Caco-2 (cell line): ENCODE measurements at regions not wholly inside any gene's neighbourhood (a gene's known extent, or its start where the extent isn't known, plus 50 kb on each side); places are given as distances from the start of the nearest gene placed in this dataset.

Source experiments
- BruUV-seq: library from RNA; stranded (reverse); fragments of 400-500 nt; replicated peaks from 2 replicates; lab custom pipeline; 2021; lab: Mats Ljungman, UMichigan
- CTCF ChIA-PET: fragments of 300-600 bp; sonication (Branson Sonifier 250); formaldehyde crosslinking; loops from one replicate; lab custom pipeline; 2022; ENCODE audit warnings: antibody characterized with exemption; lab: Charles Lee
- POLR2A ChIA-PET: fragments of 300-600 bp; sonication (Branson Sonifier 250); formaldehyde crosslinking; loops from one replicate; lab custom pipeline; 2022; ENCODE audit warnings: antibody characterized with exemption; lab: Charles Lee
- DNase-seq, 2 experiments: peaks; one replicate each; pipeline versions ENCODE4 v3.0.0 to v3.0.0-alpha.2; 2020 to 2022
- H3K27me3 ChIP-seq: replicated peaks from 2 replicates; pipeline ENCODE4 v1.6.0; 2011; ENCODE audit warnings: low read length; ENCODE audit not compliant: control insufficient read depth, insufficient read depth
- H3K36me3 ChIP-seq: 2 replicates; pipeline ENCODE4 v1.5.1; 2011; ENCODE audit warnings: low read length; ENCODE audit not compliant: control insufficient read depth, insufficient read depth
- H3K4me1 ChIP-seq: fragments of 250-450 bp; sonication (Bioruptor Pico); 2 replicates; pipeline ENCODE4 v1.5.1; 2020; ENCODE audit warnings: mild to moderate bottlenecking
- H3K4me3 ChIP-seq: 2 replicates; pipeline ENCODE4 v1.5.1; 2011; ENCODE audit warnings: low read depth, mild to moderate bottlenecking, control low read depth, low read length
- H3K9me3 ChIP-seq: fragments of 250-450 bp; sonication (Bioruptor Pico); 2 replicates; pipeline ENCODE4 v1.5.1; 2020; ENCODE audit warnings: mild to moderate bottlenecking, moderate library complexity
- H3K27ac Mint-ChIP-seq: one replicate; pipeline ENCODE4 v1.8.0; 2022; ENCODE audit warnings: mixed read lengths; ENCODE audit not compliant: unreplicated experiment
- H3K27me3 Mint-ChIP-seq: one replicate; pipeline ENCODE4 v1.8.0; 2022; ENCODE audit warnings: mixed read lengths; ENCODE audit not compliant: insufficient read depth, unreplicated experiment
- H3K36me3 Mint-ChIP-seq: one replicate; pipeline ENCODE4 v1.8.0; 2022; ENCODE audit warnings: mild to moderate bottlenecking, mixed read lengths; ENCODE audit not compliant: insufficient read depth, unreplicated experiment
- H3K4me1 Mint-ChIP-seq: one replicate; pipeline ENCODE4 v1.8.0; 2022; ENCODE audit warnings: low read depth, mixed read lengths; ENCODE audit not compliant: unreplicated experiment
- H3K4me3 Mint-ChIP-seq: one replicate; pipeline ENCODE4 v1.8.0; 2022; ENCODE audit warnings: mild to moderate bottlenecking, moderate library complexity, mixed read lengths; ENCODE audit not compliant: unreplicated experiment
- H3K9me3 Mint-ChIP-seq: one replicate; pipeline ENCODE4 v1.8.0; 2022; ENCODE audit warnings: mixed read lengths; ENCODE audit not compliant: unreplicated experiment
- intact Hi-C: fragments of 100-400 bp; cut with micrococcal nuclease; formaldehyde crosslinking; loops from one replicate; pipeline ENCODE4 v1.10.0; 2022; ENCODE audit not compliant: unreplicated experiment
- TF ChIP-seq, protein P1 (sequence below), 2 experiments: fragments of 200-600 bp in 1 of 2; IDR thresholded peaks; 1 replicate in 1 of 2; 2 replicates in 1 of 2; pipeline versions ENCODE4 v1.5.1 to v1.8.0; 2011 to 2022; ENCODE audit warnings: antibody characterized with exemption in 1 of 2, control low read depth in 1 of 2, inconsistent platforms in 1 of 2, low read depth in 1 of 2, low read length in 1 of 2, mild to moderate bottlenecking in 1 of 2, moderate library complexity in 1 of 2; ENCODE audit not compliant: insufficient read depth in 1 of 2, severe bottlenecking in 1 of 2, unreplicated experiment in 1 of 2

DNA sequence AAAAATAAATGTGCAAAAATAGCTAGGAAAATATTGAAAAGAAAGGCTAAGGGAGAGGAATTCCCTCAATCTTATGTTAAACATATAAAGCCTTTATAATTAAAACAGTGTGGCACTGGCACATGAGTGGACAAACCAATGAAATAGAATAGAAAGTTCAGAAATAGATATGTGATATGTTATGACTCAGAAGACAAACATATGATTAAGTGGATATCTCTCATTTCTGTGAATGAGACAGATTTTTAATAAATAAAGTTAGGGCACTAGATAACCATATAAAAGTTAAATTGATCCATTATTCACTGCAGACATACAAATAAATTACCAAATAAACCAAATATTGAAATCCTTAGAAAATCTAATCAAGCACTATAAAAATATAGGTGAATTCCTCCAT, 73.0 kb downstream of the ALG10B start:
- H3K4me1 Mint-ChIP-seq: no peaks in the 10 kb centered on the region
- no peak for DNase-seq
- Histone ChIP-seq H3K9me3 (no peaks in the 10 kb centered on the region), H3K4me1 (no peaks in the 10 kb centered on the region), H3K36me3 (no peaks in the 10 kb centered on the region), H3K4me3 (no peak overlapping the region), H3K27me3 (no peaks in the 10 kb centered on the region)
- ChIA-PET POLR2A (no interaction called here), CTCF (no interaction called here)
- BruUV-seq: no TSS peak
- H3K27ac Mint-ChIP-seq: no peak overlapping the region
- H3K36me3 Mint-ChIP-seq: no peaks in the 10 kb centered on the region
- TF ChIP-seq, protein P1, sequence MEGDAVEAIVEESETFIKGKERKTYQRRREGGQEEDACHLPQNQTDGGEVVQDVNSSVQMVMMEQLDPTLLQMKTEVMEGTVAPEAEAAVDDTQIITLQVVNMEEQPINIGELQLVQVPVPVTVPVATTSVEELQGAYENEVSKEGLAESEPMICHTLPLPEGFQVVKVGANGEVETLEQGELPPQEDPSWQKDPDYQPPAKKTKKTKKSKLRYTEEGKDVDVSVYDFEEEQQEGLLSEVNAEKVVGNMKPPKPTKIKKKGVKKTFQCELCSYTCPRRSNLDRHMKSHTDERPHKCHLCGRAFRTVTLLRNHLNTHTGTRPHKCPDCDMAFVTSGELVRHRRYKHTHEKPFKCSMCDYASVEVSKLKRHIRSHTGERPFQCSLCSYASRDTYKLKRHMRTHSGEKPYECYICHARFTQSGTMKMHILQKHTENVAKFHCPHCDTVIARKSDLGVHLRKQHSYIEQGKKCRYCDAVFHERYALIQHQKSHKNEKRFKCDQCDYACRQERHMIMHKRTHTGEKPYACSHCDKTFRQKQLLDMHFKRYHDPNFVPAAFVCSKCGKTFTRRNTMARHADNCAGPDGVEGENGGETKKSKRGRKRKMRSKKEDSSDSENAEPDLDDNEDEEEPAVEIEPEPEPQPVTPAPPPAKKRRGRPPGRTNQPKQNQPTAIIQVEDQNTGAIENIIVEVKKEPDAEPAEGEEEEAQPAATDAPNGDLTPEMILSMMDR (IDR thresholded peaks at IDR 0.05; ENCODE audit: insufficient read depth in 1 of 2, low read depth in 1 of 2, low read length in 1 of 2, severe bottlenecking in 1 of 2, unreplicated experiment in 1 of 2): no peak
- peaks cover 10% of the 10 kb centered on the region for H3K9me3 Mint-ChIP-seq
- H3K4me3 Mint-ChIP-seq: no peak overlapping the region
- intact Hi-C loops: no loop called here
- no peaks in the 10 kb centered on the region for H3K27me3 Mint-ChIP-seq

DNA sequence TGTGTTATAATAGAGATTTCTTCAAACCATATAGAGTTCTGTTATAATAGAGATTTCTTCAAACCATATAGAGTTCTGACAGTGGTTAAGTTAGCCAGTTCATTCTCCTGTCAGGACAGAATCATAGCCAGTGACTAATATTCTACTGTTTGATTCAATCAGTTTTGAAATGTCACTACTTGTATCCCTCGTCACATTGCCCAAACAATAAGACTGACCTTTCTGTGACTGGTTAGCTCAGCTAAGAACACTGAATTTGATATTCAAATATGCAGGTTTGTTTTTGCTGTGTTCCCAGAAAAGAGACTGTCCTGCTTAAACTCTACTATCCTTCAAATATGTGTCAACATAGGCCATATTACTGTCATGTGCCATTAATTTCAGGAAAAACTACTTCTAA, 74.4 kb downstream of the ALG10B start:
- no peak overlapping the region for H3K4me3 Mint-ChIP-seq
- no peaks in the 10 kb centered on the region for H3K4me1 Mint-ChIP-seq
- Histone ChIP-seq H3K4me1 (no peaks in the 10 kb centered on the region), H3K27me3 (no peaks in the 10 kb centered on the region), H3K36me3 (no peaks in the 10 kb centered on the region), H3K4me3 (no peak overlapping the region), H3K9me3 (no peaks in the 10 kb centered on the region)
- no peak overlapping the region for H3K27ac Mint-ChIP-seq
- no peaks in the 10 kb centered on the region for H3K27me3 Mint-ChIP-seq
- DNase-seq: no peak
- H3K9me3 Mint-ChIP-seq: peaks cover 10% of the 10 kb centered on the region
- no peaks in the 10 kb centered on the region for H3K36me3 Mint-ChIP-seq
- no TSS peak for BruUV-seq
- intact Hi-C loops: no loop called here
- TF ChIP-seq, protein P1 (IDR thresholded peaks at IDR 0.05; ENCODE audit: insufficient read depth in 1 of 2, low read depth in 1 of 2, low read length in 1 of 2, severe bottlenecking in 1 of 2, unreplicated experiment in 1 of 2): no peak
- CTCF ChIA-PET: no interaction called here
- POLR2A ChIA-PET: no interaction called here

DNA sequence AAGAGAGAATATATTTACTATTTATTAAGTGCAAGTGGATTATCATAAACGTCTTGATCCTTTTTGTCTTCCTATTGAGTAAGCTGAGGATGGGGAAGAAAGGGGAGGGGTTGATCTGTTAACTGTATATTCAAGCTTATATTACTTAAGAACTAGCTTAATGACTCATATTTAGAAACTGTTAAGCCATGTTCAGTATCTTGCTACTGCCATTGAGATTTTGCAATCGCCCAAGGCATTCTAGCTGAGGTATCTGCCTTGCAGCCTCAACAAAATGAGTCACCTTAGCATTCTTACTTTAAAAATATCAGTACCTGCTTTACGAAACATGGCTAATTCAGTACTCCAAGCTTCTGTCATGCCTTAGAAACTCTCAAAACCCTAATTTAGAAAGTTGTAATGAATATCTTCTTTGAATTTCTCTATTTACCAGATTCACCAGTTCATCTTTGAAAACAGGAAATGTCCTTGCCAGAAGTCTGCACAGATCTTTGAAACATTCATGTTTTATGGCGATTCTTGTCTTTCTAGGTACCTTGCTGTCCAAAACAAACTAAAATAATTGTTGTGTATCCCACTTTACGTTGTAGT, 76.1 kb downstream of the ALG10B start:
- H3K4me3 Mint-ChIP-seq: no peak overlapping the region
- intact Hi-C loops: no loop called here
- H3K27me3 Mint-ChIP-seq: no peaks in the 10 kb centered on the region
- no peaks in the 10 kb centered on the region for H3K36me3 Mint-ChIP-seq
- BruUV-seq: no TSS peak
- TF ChIP-seq, protein P1 (IDR thresholded peaks at IDR 0.05; ENCODE audit: insufficient read depth in 1 of 2, low read depth in 1 of 2, low read length in 1 of 2, severe bottlenecking in 1 of 2, unreplicated experiment in 1 of 2): no peak
- POLR2A ChIA-PET: no interaction called here
- H3K9me3 ChIP-seq: no peaks in the 10 kb centered on the region
- H3K36me3 ChIP-seq: no peaks in the 10 kb centered on the region
- no peak for DNase-seq
- no peak overlapping the region for H3K4me3 ChIP-seq
- CTCF ChIA-PET: no interaction called here
- no peaks in the 10 kb centered on the region for H3K4me1 Mint-ChIP-seq
- H3K4me1 ChIP-seq: no peaks in the 10 kb centered on the region
- no peak overlapping the region for H3K27ac Mint-ChIP-seq
- peaks cover 20% of the 10 kb centered on the region for H3K9me3 Mint-ChIP-seq
- H3K27me3 ChIP-seq: no peaks in the 10 kb centered on the region
